Keratinocyte (primary cell): ENCODE measurements at regions not wholly inside any gene's neighbourhood (a gene's known extent, or its start where the extent isn't known, plus 50 kb on each side); places are given as distances from the start of the nearest gene placed in this dataset.

ENCODE experiments used
- DNase-seq: peaks from one replicate; pipeline ENCODE4 v3.0.0-alpha.2; 2011; ENCODE audit warnings: low read depth, missing footprints, low spot score
- FAIRE-seq: peaks from 2 replicates; lab custom pipeline; 2011; peaks lifted over from hg19 to GRCh38; lab: Jason Lieb, UNC
- H2AFZ ChIP-seq: 2 replicates; pipeline ENCODE4 v1.6.0; 2012; ENCODE audit warnings: low read length, control low read depth, inconsistent platforms; ENCODE audit not compliant: control insufficient read depth
- H3K27ac ChIP-seq: 2 replicates; pipeline ENCODE4 v1.5.1; 2011; ENCODE audit warnings: low read length; ENCODE audit not compliant: control insufficient read depth, insufficient read depth
- H3K27me3 ChIP-seq: 3 replicates; pipeline ENCODE4 v1.6.0; 2011; ENCODE audit warnings: low read length; ENCODE audit not compliant: control insufficient read depth, insufficient read depth; ENCODE audit errors: extremely low read depth
- H3K36me3 ChIP-seq, 2 experiments: 2 replicates in 1 of 2; 3 replicates in 1 of 2; pipeline ENCODE4 v1.5.1; 2011; ENCODE audit warnings: low read length in 2 of 2, mild to moderate bottlenecking in 1 of 2; ENCODE audit not compliant: control insufficient read depth in 2 of 2, insufficient read depth in 2 of 2; ENCODE audit errors: extremely low read depth in 1 of 2
- H3K4me1 ChIP-seq: 3 replicates; pipeline ENCODE4 v1.5.1; 2011; ENCODE audit warnings: low read length; ENCODE audit not compliant: control insufficient read depth, insufficient read depth; ENCODE audit errors: extremely low read depth
- H3K4me2 ChIP-seq: 3 replicates; pipeline ENCODE4 v1.6.0; 2011; ENCODE audit warnings: low read depth, low read length; ENCODE audit not compliant: control insufficient read depth, insufficient read depth; ENCODE audit errors: extremely low read depth
- H3K4me3 ChIP-seq, 3 experiments: fragments of 200-600 bp in 1 of 3; sonication (generic) in 1 of 3; 2 replicates in 2 of 3; 3 replicates in 1 of 3; pipeline ENCODE4 v1.5.1; 2011 to 2016; ENCODE audit warnings: low read length in 3 of 3, mild to moderate bottlenecking in 3 of 3, control low read depth in 2 of 3, inconsistent platforms in 1 of 3, low read depth in 1 of 3, mixed read lengths in 1 of 3, mixed run types in 1 of 3, moderate library complexity in 1 of 3; ENCODE audit not compliant: control insufficient read depth in 2 of 3, insufficient read depth in 2 of 3; ENCODE audit errors: extremely low read depth in 1 of 3
- H3K79me2 ChIP-seq: 2 replicates; pipeline ENCODE4 v1.6.0; 2012; ENCODE audit warnings: low read length; ENCODE audit not compliant: control insufficient read depth, insufficient read depth
- H3K9ac ChIP-seq: 3 replicates; pipeline ENCODE4 v1.6.0; 2011; ENCODE audit warnings: low read length; ENCODE audit not compliant: control insufficient read depth, insufficient read depth; ENCODE audit errors: extremely low read depth
- H3K9me1 ChIP-seq: 3 replicates; pipeline ENCODE4 v1.6.0; 2011; ENCODE audit warnings: low read length; ENCODE audit not compliant: control insufficient read depth, insufficient read depth; ENCODE audit errors: extremely low read depth
- H3K9me3 ChIP-seq: 2 replicates; pipeline ENCODE4 v1.5.1; 2012; ENCODE audit warnings: low read depth, low read length; ENCODE audit not compliant: control insufficient read depth
- H4K20me1 ChIP-seq: 3 replicates; pipeline ENCODE4 v1.6.0; 2011; ENCODE audit warnings: low read length; ENCODE audit not compliant: control insufficient read depth, insufficient read depth; ENCODE audit errors: extremely low read depth
- CTCF ChIP-seq, 3 experiments: IDR thresholded peaks in 1 of 3; conservative IDR thresholded peaks in 1 of 3; optimal IDR thresholded peaks in 1 of 3; 2 replicates in 2 of 3; 3 replicates in 1 of 3; pipeline versions ENCODE3 to v1.5.1; 2011; ENCODE audit warnings: low read length in 3 of 3, mild to moderate bottlenecking in 3 of 3, moderate library complexity in 2 of 3, control low read depth in 1 of 3, inconsistent platforms in 1 of 3; ENCODE audit not compliant: insufficient read depth in 2 of 3; ENCODE audit errors: extremely low read depth in 1 of 3
- EZH2 ChIP-seq: IDR thresholded peaks from one replicate; pipeline ENCODE4 v1.6.1; 2012; ENCODE audit warnings: inconsistent platforms, mild to moderate bottlenecking, low read length, moderate library complexity
- dilution Hi-C: fragments of 300-500 bp; cut with MboI; formaldehyde crosslinking; loops from one replicate; pipeline ENCODE4 v1.7.0; 2020; ENCODE audit warnings: low sequenced_read_pairs; ENCODE audit not compliant: extremely low pct_ligation_motif_present

GRCh38 chr20:39123185-39123557, 161.0 kb downstream of the DHX35 start:
- dilution Hi-C loops: no loop called here
- FAIRE-seq: no peak
- H3K9me1 ChIP-seq: no peaks in the 10 kb centered on the region

GRCh38 chr20:39117491-39117890, 155.3 kb downstream of the DHX35 start:
- Histone ChIP-seq H3K27me3 (peaks cover 3% of the 10 kb centered on the region), H3K27ac (no peak overlapping the region), H3K9ac (no peak overlapping the region), H3K9me1 (no peaks in the 10 kb centered on the region), H3K9me3 (peaks cover 8% of the 10 kb centered on the region), H3K79me2 (no peaks in the 10 kb centered on the region), H3K4me2 (no peak overlapping the region), H3K4me3 (no peak overlapping the region), H3K36me3 (no peaks in the 10 kb centered on the region), H4K20me1 (no peaks in the 10 kb centered on the region), H3K4me1 (no peaks in the 10 kb centered on the region), H2AFZ (no peak overlapping the region)
- FAIRE-seq (peak; percentile 81), DNase-seq (peak; percentile 75)
- TF ChIP-seq EZH2 (no peak), CTCF (optimal IDR thresholded peaks at IDR 0.05 in 1 of 3, IDR thresholded peaks at IDR 0.05 in 1 of 3, conservative IDR thresholded peaks at IDR 0.05 in 1 of 3; ENCODE audit: extremely low read depth in 1 of 3, insufficient read depth in 2 of 3, low read length in 3 of 3) (no peak)
- dilution Hi-C loops: no loop called here

More at GRCh38 chr20:39123185-39123557, 161.0 kb downstream of the DHX35 start:
- Histone ChIP-seq H3K27ac (no peak overlapping the region), H2AFZ (no peak overlapping the region), H3K9ac (no peak overlapping the region), H3K4me3 (no peak overlapping the region), H3K36me3 (no peaks in the 10 kb centered on the region), H3K9me3 (no peaks in the 10 kb centered on the region), H3K4me2 (no peak overlapping the region), H3K4me1 (no peaks in the 10 kb centered on the region), H3K79me2 (no peaks in the 10 kb centered on the region), H4K20me1 (no peaks in the 10 kb centered on the region), H3K27me3 (peaks cover 3% of the 10 kb centered on the region)
- TF ChIP-seq EZH2: no peak
- no peak for TF ChIP-seq CTCF (optimal IDR thresholded peaks at IDR 0.05 in 1 of 3, IDR thresholded peaks at IDR 0.05 in 1 of 3, conservative IDR thresholded peaks at IDR 0.05 in 1 of 3; ENCODE audit: extremely low read depth in 1 of 3, insufficient read depth in 2 of 3, low read length in 3 of 3)
- no peak for DNase-seq
